Activated CD4-positive, CD25-positive, alpha-beta regulatory T cell (primary cell): ENCODE measurements at regions not wholly inside any gene's neighbourhood (a gene's known extent, or its start where the extent isn't known, plus 50 kb on each side); places are given as distances from the start of the nearest gene placed in this dataset.

ENCODE experiments used
- DNase-seq, 4 experiments: peaks; one replicate each; lab custom pipeline; 2025; lab: John Stamatoyannopoulos, UW

DNA sequence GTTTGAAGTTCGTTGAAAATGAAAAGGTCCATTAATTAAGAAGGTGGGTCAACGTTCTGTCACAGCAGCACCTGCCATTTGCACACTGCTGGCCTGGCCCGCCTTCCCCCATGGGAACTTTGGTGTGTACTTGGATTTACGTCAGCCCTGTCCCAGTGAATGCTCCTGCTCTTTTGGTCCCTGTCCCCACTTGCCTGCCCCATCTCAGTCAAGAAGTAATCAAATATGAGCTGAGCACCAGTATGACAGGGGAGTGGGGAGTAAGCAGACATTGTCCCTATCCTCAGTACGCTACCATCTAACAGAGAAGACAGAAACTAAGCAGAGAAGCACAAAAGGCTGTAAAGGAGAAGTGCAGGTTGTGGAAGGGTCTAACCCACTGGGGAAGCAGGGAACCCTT, 65.1 kb downstream of the SLC4A3 start:
- no peak for DNase-seq

DNA sequence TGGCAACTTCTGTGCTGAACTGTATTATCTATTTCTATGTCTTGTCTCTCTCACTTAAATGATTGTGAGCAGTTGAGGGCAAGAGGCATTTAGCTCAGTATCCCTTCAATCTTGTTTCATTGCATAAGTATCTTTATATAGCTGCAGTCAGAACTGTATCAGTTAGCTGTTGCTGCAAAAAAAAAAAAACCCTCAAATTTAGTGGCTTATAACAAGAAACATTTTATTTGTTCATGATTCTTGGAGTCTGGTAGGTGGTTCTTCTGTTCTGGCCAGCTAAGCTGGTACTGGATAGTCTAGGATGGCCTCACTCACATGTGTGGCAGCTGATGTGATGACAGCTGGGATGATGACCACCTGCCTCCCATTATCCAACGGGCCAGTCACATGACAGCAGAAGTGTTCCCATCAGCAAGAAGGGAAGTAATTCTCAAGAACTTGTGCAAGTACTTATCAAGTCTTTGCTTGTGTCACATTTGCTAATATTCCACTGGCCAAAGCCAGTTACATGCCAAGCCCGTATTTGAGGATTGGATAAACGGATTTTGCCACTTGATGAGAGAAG, 67.8 kb downstream of the SLC4A3 start:
- no peak for DNase-seq

DNA sequence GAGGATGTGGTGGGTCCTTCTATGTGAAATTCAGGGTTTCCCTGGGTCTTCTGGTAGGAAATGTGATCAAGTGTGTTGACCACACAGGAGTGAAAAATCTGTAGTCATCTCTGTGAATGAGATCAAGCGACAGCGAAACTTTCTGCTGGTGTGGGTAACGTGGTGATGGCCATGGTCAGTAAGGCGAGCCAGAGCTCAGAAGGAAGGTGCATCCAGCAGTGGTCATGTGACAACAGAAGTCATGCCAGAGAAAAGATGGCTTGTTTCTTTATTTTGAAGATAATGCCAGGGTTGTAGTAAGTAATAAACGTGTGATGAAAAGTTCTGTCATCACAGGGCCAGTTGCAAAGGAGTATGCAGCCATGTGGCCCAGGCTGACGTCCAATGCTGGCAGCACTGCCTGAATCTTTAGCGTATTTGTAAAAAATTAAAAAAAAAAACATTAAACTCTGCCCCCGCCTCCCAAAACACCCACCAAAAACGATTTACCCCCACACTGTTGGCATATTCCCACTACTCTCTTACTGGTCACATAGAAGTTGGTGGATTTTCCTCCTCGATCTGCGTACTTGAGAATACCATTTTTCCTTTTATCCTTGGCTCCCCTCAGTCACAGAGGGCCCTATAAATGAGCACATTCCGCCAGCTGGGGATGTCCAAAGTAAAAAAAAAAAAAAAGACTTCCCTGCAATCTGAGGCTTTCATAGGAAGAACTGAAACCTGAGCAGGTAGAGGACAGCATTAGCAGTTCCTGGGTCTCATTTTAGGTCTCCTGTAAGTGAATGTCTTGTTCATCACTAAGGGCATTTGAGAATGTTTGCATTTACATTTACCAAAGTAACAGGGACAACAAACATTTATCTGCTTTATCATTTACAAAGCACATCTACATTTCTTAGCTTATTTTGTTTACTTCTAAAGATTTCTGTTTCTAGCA, 70.6 kb downstream of the SLC4A3 start:
- no peak for DNase-seq

DNA sequence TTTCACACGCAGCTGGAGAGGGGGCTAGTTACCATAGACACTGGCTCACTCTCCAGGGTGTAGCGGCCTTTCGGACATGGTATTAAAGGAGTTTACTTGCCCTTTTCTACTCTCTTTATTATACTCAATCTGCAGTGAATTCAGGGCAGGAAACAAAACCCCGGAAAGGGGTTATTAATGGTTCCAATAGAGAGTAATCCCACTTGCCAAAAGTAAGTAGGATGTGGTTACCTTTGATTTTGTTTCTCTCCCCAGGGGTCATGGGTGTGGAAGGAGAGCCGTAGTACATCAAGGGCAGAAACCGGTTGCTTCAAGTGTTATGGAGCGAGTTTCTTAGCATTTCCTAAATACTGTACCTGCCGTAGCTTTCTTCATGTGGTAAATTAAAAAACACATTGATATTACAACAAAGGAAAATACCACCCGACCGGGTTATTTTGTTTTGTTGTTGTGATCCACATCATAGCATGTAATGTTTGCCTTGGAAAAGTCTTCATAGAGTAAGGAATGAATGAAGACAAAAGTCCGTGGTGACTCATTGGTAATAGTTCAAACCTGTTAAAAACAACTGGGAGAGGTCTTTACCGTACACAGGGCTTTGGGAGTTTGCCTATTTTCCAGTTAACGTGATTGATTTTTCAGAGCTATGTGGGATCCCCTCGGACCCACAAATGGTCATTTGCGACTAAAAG, 71.5 kb downstream of the SLC4A3 start:
- no peak for DNase-seq

DNA sequence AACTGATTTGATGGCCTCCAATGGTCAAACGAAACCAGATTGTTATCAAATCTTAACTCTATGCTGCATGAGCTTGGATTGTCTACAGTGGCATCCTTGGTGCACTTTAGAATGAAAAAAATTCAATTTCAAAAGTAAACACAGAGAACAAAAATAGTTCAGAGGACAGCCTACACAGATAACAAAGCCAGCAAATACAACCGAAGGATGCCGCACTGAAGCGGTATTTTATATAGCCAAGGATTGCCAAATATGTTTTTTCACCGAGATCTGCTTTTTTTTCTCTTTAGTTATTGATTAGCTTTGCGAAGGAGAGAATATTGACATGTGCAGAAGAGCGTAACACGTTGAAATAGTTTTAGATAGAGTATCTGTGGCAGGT, 72.0 kb downstream of the SLC4A3 start:
- no peak for DNase-seq

DNA sequence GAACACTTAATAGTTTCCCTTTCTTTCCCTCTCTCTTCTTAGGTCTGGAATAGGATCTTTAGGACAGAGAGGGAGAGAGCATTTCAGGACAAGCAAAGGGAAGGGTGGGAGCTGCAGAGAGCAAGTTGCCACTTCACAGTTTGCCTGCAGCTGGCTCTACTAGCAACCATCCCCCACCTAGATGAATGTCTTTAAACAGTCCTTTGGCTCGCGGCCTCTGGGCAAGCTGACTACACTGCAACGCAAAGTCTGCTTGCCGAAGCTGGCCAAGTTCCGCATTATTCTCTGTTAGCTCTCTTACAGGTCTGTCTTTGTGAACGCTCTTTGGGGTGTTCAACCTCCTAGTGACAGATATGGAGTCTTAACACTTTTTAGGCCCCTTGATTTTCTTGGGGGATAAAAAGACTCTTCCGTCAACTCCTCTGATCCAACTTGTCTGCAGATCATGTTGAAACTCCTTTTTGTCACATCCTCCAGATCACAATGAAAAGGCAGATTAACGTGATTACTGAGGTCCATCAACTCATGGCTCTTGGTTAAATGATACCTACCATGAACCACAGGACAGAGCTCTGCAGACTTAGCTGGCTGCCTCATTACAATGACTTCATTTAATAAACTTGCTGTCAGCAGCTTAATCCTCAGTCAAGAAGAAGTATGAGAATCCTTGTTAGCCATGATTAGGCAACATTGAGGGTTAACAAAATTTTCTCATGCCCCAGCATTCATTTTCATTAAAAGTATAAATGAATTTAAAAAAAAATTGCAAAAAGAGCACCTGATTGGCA, 74.6 kb downstream of the SLC4A3 start:
- no peak for DNase-seq

DNA sequence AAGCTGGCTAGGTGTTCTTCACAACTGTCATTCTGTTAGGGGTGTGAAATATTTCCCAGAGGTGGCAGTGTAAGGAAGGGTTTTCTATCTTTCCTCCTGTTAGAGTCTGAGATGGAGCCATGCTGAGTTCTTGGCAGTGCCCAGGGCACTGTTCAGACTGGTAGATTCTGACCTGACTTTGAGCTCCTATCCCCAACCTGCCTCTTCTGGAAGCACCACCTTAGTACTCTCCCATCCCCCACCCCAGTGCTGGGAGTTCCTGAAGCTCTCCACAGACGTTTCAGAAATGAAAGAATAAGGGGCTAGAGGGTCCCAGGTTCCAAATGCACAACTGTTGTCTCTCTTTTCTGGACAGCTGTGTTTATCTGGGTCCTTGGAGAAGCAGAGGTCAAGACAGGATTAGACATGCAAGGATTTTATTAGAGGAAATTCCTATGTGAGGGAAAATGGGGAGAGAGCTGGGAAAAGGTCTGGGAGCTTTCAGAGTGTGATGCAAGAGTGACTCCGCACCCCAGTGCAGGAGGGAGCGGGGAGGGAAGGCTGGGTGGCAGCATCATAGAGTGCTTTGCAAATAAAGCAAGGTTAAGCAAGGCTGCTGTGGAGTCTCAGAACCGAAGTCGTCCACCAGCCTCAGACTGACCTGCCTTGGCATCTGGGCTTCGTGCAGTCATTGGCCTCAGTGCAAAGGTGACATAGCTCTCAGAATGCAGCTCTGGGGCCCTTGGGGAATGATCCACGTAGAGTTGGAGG, 75.5 kb downstream of the SLC4A3 start:
- DNase-seq, result no peak

DNA sequence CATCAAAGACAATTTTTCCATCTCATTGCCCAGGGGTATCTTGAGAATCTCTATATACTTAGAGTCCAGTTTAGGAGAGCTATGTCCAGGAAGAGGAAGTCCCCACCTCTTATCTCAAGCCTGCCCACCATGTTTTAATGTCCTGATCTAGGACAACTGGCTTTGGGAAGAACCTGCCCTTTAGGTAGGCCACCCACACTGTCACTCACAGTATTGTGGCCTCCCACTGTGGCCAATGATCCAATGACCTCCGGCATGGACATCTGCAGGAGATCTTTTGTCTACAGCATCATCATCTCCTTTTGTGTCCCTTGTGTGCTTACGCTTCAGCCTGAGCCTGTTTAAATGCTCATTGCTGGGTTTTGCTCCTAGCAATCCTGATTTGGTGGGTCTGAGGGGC, 77.4 kb downstream of the SLC4A3 start:
- no peak for DNase-seq

DNA sequence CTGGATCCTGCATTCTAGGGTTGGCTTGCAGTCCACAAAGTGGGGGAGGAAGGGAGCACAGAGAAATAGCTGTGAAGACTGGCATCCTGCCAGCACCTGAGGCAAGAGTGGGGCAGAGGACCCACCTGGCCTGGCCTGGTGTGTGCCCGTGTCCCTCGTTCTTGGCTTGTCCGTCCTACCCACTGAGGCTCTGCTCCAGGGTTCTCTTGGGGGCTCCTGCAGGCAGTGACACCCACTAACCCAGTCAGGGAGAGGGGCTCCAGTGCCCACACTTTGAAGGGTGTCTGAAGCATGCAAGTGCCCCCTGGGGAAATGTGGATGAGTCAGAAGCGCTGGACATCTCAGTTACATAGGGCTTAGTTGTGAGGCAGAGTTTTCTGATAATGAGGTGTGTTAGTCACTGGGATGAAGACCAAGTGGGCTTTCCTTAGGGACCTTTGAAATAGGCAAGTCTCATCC, 79.4 kb downstream of the SLC4A3 start:
- no peak for DNase-seq

DNA sequence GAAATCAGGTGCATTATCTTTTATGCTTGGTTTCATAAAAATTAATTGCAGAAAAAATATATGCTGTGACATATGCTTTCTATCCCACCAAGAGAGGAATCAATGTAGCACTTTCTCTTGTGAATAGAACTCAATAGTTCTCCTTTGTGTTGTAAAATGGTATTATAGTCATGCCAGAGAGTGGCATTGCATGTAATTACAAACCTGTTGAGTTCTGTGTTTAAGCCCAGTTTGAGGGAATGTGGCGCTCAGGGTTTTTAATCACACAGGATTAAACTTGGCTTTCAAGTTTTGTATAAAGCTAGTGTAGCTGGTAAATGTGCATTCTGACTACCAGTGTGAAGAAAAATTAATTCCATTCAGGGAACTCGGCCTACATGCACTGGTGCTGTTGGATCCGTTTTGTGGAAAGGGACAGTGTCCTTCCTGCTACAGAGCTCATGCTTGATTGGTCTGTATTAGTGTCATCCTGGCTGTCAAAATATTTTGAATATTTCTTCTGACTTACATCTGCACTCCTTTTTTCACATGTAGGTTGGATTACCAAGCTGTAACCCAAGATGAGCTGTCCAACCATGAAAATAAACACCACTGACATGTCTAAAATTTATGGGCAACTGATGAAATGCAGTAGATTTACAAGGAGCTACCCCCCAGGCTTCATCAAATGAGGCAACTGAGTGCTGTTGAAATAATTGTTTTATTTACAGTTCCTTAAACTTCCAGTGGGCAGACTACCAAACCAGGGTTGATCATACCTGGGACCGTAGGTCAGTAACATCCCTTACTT, 80.3 kb downstream of the SLC4A3 start:
- DNase-seq, result no peak

DNA sequence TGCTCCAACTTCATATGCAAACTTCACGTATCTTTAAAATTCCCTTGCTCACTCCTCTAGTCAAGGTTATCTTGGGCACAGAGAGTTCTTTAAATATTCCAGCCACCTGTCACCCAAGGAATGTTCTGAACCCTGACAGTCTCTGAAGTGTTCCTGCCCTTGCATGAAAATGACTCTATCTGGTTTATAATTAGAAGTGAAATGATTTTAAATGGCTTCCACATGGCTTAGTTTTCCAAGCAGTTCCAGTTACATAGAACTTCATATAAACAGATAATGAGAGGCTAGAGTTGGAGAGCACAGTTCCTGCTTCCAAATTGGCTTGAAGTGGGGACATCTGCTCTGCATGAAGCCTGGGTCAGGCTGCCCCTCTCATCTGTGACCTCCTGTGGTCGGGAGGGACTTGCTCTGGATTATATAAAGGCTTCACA, 81.9 kb downstream of the SLC4A3 start:
- no peak for DNase-seq

DNA sequence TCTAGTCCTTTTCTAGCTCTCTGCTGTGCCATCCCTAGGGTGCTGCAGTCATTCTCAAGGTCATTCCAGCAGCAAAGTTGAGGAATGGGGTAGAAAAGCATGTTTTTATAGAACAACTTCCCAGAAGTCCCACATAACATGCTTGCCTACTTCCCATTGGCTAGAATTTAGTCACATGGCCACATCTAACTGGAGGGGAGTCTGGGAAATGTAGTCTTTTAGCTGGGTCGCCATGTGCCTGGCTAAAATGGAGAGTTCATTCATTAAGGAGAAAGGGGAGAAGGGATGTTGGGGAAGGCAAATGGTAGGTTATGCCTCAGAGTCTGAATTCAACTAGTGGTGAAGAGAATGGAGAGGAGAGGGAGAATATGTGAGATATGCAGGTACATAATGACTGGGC, 85.7 kb downstream of the SLC4A3 start:
- DNase-seq, result no peak

DNA sequence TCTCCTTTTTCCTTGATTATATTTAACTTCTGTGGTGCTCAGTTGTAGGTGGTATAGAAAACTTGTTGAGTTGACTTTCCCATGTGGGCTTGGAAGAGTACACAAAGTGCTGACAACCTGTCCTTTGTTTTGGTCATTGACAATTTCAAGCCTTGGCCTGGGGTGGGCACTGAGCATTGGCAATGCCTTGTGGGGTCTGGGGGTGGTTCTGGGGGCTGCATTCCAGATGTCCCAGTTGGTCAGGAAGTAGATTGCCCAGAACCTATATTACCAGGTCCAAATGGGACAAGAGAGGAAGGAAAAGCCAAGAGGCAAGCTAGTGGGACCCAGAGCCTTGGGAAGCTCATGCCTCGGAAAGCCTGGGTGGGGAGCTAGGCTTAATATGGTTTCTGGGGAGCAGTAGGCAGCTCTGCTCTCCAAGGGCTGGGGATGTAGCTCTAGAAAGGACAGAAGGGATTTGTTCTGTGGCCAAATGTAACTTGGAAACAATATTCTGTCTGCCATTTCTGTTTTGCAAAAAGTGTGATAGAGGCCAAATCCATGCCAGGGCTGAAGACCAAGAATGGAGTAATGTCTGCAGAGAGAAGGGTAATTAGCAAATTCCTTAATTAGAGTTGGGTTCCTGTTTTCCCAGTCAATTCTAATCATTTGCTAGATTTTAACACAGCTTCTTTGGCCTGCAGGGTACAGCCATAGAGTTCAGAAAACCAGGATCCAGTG, 87.4 kb downstream of the SLC4A3 start:
- no peak for DNase-seq

DNA sequence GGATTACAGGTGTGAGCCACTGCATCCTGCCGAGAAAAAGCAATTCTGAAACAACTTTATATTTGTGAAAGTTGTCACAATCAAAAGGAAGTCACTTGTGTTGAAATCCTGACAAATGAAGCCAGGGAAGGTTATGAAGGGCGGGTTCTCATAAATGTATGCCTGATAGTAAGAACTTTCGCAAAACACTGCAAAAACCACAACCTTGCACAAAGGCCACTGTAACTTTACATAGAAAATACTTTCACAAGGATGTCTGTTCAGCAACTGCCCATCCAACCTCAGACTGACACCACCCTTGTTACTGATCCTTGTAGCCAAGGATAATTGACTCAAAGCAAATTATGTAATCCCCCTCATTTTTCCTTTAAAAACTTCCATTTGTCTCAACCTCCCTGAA, 90.6 kb downstream of the SLC4A3 start:
- no peak for DNase-seq

DNA sequence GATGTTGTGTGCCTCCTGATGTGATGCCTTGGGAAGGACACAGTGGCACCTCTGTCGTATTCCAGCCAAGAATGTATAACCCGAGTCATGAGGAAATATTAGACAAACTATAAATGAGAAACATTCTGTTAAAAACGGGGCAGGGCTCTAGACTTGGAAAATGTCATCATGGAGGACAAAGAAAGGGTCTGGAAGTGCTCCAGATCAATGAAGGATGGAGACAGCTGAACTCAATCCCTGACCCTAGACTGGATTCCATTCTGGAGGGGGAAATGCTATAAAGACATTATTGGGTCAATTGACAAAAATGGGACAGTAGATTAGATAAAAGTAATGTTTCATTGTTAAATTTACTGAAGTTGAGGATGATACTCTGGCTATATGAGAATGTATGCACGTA, 92.1 kb downstream of the SLC4A3 start:
- DNase-seq, result no peak

DNA sequence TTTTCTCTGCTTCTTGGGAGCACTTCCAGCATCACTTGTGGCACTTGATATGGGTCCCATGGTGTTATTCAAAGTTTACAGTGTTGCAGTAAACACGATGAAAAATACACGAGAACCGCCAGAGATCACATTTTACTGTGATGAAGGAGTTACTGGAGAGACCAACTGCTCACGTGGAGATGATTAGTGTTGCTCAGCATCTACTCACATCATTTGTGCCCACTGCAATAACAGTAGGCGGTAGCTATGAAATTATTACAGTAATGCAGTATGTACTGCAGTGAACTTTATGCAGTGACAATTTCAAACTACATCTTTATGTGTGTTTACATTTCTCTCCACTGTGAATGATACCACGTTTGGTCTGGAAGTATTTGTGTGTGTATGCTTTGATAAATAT, 93.5 kb downstream of the SLC4A3 start:
- no peak for DNase-seq

DNA sequence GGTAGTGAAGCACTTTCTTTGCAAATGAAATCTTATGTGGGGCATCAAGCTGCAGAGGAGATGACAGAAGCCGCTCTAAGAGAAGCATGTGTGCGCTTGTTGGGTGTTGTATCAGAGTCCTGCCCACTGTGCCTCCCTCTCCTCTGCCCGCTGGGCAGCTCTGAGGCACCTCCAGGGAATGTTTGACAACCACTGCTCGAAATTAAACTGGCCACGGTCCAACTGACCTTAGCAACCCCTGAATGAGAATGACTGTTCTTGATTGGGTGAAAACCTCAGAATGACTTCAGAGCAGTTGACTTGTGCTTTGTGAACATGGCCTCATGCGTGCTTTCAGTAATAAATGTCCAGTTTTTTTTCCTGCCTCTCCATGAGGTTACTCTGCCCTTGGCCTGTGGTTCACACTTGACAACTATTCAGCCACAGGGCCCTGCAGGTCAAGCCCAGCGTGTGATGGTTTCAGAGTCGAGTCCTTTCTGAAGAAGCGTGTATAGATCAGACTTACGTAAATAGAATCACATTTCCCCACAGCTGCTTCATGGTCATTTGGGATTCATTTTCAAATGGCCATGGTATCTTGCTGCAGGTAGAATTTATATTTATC, 94.9 kb downstream of the SLC4A3 start:
- DNase-seq, result no peak

DNA sequence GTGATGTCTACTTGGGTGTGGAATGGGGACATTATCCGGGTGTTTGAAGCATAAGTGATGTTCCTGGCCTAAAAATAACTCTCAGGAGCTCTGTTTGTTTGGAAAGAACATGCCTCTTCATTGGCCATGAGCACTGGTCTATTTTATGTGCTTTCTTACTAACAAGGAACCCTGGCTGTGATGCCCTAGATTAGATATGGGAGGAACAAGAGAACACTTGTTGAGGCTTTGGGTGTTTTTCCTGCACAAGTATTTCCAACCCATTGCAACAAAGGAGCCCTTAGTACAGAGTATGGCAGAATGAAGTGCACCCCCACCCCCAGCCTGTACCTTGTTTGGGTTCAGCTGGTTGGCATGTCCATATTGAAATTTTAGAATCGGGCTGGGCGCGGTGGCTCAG, 95.9 kb downstream of the SLC4A3 start:
- DNase-seq, result no peak

DNA sequence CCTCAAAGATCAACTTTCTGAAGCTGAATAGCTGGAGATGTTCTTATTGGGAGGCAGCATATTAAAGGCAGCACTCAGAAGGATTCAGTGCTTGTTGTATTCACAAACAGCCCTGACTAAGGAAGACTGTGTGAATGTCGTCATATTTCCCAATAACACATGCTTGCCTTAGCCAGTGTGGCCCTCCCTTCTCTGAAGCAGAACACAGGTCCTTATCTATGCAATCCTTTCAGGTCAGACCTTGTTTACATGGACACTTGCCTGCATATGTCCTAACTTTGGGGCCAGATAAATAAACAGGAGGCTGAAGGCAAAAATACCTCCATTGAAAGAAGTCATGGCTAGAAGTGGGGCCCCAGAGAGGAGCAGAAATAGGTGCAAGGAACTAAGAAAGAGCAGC, 97.2 kb downstream of the SLC4A3 start:
- no peak for DNase-seq

DNA sequence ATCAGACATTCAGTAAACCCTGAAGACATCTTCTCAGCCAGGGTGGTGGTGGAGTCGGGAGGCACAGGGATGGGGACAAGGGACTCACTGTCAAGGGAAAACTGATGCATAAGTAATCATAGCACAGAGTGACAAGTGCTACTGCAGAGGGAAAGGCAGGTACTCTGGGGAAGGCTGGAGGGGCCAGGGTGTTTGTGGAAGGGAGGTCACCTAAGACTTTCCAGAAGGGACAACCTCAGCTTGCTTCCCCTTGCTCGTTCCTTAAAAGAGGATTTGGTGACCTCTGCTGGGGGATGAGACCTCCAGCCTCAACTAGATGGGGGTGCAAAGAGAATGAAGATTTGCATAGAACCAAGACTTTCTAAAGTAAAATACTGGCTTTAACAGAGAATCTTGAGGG, 99.5 kb downstream of the SLC4A3 start:
- DNase-seq, result no peak
